H7 (cell line): ENCODE measurements at regions not wholly inside any gene's neighbourhood (a gene's known extent, or its start where the extent isn't known, plus 50 kb on each side); places are given as distances from the start of the nearest gene placed in this dataset.

Source experiments
- DNase-seq: peaks from one replicate; pipeline ENCODE4 v3.0.0; 2012
- H3K27me3 ChIP-seq: 2 replicates; pipeline ENCODE4 v1.6.0; 2011; ENCODE audit warnings: mild to moderate bottlenecking, low read length; ENCODE audit not compliant: control insufficient read depth, insufficient read depth
- H3K36me3 ChIP-seq: replicated peaks from 2 replicates; pipeline ENCODE4 v1.5.1; 2011; ENCODE audit warnings: low read length; ENCODE audit not compliant: control insufficient read depth, insufficient read depth
- H3K4me3 ChIP-seq: 2 replicates; pipeline ENCODE4 v1.5.1; 2011; ENCODE audit warnings: low read depth, mild to moderate bottlenecking, control low read depth, low read length, moderate library complexity; ENCODE audit not compliant: insufficient read depth

DNA sequence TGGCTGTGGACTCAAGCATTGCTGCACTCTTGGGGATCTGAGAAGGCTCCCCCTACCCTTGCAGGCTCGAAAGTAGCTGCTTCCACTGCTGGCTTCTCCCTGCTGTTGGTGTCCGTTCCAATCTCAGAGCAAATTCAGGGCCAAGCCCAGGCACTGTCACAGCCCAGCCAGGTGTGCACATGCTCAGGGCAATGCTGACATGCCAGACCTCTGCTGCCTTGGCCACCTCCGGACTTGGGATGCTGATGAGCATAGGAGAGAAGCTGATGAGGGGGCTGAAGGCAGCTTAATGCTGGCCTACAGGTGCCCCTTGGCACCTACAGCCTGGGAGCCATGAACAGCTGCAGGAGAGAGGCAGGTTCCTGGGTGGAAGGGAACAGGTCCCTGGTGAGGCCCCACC, 273.7 kb upstream of the KCNJ16 start:
- DNase-seq, result no peak
- Histone ChIP-seq H3K27me3 (no peaks in the 10 kb centered on the region), H3K36me3 (no peaks in the 10 kb centered on the region), H3K4me3 (no peak overlapping the region)

DNA sequence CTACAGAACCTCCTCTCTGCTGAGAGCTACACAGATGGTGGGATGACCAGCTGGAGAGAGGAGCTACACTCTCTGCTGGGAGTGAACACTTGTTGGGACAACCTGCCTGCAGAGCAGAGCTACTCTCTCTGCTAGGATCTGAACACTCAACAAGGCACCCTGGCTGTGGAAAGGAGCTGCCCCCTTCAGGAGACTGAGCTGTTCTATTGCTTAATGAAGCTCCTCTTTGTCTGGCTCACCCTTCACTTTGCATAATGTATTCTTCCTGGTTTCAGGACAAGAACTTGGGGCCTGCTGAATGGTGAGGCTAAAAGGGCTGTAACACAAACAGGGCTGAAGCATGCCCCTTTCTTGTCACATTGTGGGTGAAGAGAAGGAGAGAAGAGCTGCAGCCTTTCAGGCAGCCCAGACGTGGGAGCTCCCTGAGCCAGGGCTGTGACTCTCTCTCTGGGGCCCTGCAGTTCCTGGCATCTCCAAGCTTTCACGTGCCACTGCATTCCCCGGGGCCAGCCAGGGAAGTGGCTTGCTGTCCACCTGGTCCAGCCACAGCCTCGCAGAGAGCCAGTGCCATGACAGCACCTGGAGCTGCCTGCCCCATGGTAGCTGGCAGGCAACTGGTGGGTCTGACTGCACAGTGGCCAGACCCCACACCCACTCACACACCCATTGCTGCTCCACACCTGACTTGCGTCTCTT, 272.8 kb upstream of the KCNJ16 start:
- no peak overlapping the region for H3K4me3 ChIP-seq
- peak; percentile 38 for DNase-seq
- no peaks in the 10 kb centered on the region for H3K27me3 ChIP-seq
- H3K36me3 ChIP-seq, result no peaks in the 10 kb centered on the region

DNA sequence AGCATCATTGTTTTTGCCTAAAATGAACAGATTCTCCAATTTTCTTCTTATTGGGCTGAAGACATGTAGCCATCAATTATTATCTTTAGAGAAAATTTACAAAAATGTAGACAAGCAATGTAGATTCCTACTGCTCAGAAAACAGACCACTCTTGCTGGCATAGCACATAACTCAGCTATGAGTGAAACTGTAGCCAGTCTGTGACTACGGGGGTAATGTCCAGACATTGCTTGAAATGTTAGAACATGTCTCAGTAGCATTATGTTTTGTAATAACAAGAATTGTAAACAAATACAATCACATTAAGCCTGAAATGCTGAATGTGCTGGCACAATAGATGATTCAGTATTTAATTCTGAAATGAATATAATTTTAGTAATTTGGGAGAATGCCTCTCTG, 265.7 kb upstream of the KCNJ16 start:
- H3K4me3 ChIP-seq, result no peak overlapping the region
- no peaks in the 10 kb centered on the region for H3K27me3 ChIP-seq
- no peak for DNase-seq
- no peaks in the 10 kb centered on the region for H3K36me3 ChIP-seq

DNA sequence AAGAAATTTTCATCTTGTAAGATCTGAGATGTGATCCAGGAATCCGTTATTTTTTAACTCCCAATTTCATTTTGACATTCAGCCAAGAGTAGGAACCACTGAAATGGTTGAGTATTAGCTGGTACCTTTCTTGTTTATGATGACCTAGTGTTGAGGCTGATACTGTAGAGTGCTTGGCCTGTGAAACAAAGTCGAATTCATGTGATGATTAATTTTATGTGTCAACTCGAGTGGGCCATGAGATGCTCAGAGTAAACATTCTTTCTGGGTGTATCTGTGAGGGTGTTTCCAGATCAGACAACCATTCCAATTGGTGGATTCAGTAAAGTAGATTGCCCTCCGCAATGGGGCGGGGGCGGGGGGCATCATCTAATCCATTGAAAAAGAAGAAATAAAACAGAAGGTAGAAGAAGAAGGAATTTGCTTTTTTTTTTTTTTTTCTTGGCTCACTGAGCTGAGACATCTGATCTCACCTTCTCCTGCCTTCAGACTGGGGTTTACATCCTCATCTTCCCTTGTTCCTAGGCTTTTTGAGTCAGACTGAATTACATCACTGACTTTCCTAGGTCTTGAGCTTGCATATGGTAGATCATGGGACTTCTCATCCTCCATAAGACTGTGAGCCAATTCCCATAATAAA, 264.6 kb upstream of the KCNJ16 start:
- Histone ChIP-seq H3K27me3 (no peaks in the 10 kb centered on the region), H3K4me3 (no peak overlapping the region), H3K36me3 (no peaks in the 10 kb centered on the region)
- no peak for DNase-seq

DNA sequence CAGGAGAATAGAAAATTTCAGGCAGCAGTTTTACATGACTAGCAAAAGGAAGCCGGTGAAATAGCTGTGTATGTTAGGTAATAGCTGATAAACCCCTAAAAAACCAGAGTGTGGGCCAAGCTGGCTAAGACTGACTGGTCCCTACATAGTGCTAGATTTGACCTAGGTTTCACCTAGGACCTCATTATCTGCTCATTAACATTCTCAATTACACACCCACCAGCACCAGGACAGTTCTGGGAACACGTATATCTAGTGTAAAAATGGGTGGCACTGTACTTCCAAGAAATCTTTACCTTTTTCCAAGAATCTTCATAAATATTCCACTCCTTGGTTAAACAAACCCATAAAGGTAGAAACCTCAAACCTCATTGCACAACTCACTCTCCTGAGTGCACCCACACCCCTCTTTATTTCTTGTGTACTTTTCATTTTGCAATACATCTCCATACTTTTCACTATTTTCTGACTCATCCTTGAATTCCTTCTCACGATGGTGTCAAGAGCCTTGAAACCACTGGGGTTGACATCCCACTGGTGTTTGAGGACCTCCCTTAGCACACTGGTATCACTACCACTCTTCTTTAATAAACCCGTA, 262.7 kb upstream of the KCNJ16 start:
- Histone ChIP-seq H3K36me3 (no peaks in the 10 kb centered on the region), H3K27me3 (no peaks in the 10 kb centered on the region), H3K4me3 (no peak overlapping the region)
- no peak for DNase-seq

DNA sequence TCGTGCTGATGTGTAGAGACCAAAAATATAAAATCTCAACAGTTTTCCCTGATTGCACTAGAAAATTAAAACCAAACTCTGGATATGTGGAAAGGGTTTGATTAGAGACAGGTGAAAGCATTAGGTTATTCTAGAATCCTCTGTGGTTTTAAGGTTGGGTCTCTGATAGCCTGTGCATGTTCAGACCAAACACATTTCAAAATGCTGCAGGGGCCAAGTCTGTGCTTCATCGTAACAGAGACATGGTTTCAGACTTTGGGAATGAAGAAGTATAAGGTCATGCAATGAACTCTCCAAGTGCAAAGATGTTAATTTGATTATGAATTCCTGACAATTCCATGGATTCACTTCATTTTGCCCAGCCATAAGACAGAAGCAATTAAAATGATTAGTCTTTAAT, 261.0 kb upstream of the KCNJ16 start:
- no peak overlapping the region for H3K4me3 ChIP-seq
- H3K27me3 ChIP-seq, result no peaks in the 10 kb centered on the region
- no peaks in the 10 kb centered on the region for H3K36me3 ChIP-seq
- DNase-seq, result no peak

DNA sequence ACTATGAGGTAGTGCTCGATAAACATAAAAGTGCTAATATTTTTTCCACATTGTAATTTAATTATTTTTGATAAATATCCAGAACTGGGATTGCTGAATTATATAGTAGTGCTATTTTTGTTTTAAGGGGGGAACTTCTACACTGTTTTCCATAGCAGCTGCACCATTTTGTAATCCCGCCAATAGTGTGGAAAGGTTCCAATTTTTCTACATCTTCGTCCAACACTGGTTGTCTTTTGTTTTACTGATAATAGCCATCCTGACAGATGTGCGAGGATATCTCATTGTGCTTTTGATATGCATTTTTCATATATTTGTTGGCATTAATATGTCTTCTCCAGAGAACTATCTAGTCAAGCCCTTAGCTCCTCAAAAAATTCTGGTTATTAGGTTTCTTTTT, 259.6 kb upstream of the KCNJ16 start:
- Histone ChIP-seq H3K27me3 (no peaks in the 10 kb centered on the region), H3K36me3 (no peaks in the 10 kb centered on the region), H3K4me3 (no peak overlapping the region)
- no peak for DNase-seq

DNA sequence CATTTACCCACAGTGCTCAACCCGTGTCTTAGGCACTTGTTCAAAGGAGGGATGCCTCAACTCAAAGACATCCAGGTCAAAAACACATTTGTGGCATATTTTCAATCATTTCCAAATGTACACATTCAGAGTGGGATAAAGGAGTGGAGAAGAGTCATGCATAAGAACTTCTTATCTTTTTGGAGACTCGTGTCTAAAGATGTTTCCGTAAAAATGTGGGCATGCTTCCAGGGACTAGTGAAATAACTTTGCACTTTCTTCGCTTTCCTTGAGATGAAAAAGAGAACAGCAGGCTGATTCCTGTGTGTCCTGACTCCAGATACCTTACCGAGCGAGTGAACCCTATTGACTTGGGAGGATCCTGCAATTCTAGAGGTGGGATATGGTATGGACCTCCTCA, 256.6 kb upstream of the KCNJ16 start:
- H3K36me3 ChIP-seq, result no peaks in the 10 kb centered on the region
- no peak overlapping the region for H3K4me3 ChIP-seq
- no peak for DNase-seq
- H3K27me3 ChIP-seq, result no peaks in the 10 kb centered on the region

DNA sequence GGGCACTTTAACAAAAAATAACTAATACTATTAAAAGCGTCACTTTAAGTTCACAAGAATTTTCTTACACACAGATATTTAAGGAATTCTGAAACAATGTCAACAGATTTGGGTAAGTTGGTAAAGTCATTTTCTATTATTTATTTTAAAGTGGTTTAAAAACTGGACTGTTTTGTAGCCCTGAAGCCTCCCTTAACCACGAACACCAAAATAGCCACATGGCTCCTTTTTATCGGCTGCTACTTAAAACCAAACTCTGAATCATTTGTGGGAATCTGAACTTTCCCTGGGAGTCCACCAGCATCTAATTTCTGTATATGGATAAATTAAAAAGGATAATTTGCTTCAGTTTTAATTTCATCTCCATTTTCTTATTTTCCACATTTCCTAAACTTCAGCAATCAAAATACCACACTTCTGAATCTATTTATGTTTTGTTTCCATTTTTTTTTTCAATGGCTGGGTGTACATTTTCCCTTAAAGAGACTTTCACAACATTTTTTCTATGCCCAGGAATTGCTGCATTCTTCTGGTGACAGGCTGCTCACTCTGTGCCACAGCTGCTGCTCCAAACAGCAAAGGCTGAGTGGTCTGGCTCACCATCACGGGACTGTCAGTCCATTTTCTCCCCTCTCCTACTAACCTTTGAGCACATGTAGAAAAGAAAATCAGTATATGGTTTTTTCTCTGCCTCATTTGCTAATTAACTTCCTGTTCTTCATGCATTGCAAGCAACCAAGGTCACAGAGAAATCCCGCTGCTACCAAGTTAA, 255.5 kb upstream of the KCNJ16 start:
- Histone ChIP-seq H3K4me3 (no peak overlapping the region), H3K36me3 (no peaks in the 10 kb centered on the region), H3K27me3 (no peaks in the 10 kb centered on the region)
- DNase-seq, result no peak

DNA sequence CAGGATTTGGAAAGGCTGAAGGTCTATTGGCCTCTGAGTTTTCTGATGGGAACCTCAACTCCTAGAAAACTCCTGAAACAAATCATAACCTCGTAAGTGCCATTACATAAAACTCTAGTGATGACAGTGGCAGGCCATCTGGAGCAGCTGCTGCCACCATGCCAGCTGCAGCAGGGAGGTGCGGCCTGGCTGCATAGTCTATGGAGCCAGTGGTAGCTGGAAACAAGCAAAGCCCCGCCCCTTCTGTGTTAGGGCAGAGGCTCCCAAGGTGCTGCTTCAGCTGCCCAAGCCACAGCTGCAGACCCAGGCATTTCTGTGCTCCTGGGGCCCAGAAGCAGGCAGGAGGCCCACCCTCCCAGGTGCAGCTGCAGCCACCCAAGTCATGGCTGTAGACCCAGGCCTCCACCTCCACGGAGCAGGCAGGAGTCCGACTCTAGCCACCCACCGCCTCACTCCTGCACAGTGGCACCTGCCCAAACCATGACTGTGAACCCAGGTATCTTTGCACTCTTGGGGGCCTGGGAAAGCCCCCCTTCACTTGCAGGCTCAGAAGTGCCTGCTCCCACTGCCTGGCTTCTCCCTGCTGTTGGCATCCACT, 254.1 kb upstream of the KCNJ16 start:
- DNase-seq, result no peak
- Histone ChIP-seq H3K36me3 (no peaks in the 10 kb centered on the region), H3K4me3 (no peak overlapping the region), H3K27me3 (no peaks in the 10 kb centered on the region)

DNA sequence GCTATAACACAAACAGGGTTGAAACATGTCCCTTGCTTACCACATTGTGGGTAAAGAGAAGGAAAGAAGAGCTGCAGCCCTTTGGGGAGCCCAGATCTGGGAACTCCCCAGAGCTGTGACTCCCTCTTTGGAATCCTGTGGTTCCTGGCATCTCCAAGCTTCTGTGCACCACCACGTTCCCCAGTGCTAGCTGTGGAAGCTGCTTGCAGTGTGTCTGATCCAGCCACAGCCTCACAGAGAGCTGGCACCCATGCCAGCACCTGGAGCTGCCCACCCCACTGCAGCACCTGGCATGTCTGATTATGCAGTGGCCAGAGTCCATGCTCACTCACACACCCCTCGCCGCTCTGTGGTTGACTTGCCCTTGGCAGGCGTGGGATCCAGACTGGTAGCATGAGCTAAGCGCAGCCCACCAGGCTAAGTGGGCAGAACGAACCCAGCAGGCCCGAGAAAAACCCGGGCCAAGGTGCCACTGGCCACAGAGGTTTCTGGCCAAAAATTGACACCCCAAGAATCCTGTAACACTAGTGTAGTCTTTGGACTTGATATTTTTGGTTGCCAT, 252.6 kb upstream of the KCNJ16 start:
- Histone ChIP-seq H3K4me3 (no peak overlapping the region), H3K27me3 (no peaks in the 10 kb centered on the region), H3K36me3 (no peaks in the 10 kb centered on the region)
- no peak for DNase-seq

DNA sequence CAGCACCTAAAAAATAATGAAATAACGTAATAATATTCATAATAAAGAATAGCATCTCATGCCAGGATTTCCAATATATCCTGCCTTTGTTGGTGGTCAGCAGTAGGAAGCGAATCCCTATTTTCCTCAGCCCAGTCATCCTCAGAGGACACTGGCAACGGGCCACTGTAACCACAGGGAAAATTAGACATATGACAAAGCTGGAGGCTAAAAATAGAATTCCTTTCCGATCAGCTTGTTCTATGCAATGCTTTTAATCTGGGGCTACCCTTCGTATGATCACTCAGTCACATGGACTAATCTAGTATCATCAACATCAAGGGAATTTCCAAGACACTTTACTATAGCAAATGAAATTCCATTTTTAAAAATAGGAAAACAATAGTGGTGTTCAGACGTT, 246.9 kb upstream of the KCNJ16 start:
- no peaks in the 10 kb centered on the region for H3K36me3 ChIP-seq
- H3K4me3 ChIP-seq, result no peak overlapping the region
- no peaks in the 10 kb centered on the region for H3K27me3 ChIP-seq
- DNase-seq, result no peak

DNA sequence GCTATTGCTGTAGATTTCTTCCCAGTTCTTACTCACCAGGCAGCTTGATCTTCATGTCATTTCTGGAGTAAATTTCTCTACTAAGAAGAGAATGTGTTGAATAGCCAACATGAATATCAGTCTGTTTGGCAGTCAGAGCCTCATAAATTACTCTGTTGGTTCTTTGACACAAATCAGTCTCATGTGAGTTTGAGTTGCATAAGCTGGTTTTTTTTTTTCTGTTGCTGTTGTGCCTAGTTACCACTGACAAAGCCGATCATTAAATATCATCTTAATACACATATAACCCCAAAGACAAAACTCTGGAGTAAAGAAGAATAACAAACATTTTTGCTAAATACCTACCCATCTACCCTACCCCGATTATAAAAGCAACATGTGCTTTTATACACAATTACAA, 240.5 kb upstream of the KCNJ16 start:
- Histone ChIP-seq H3K4me3 (no peak overlapping the region), H3K36me3 (no peaks in the 10 kb centered on the region), H3K27me3 (no peaks in the 10 kb centered on the region)
- no peak for DNase-seq

DNA sequence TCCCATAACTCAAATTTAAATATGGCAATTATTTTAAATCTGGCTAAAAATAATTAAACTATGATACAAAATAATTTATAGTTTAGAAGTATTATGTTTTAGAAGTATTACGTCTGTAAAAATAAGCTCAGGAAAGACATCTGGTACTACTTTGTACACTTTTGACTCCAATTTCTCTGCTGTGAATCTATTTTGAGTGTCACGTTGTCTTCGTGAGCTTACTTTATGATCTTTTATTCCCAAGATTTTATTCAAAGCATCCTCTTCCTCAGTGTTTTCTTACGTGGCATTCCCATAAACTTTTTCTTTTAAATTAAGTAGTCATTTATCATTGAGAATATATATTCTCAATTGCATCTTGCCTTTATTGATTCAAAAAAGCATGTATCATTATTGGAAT, 223.3 kb upstream of the KCNJ16 start:
- H3K27me3 ChIP-seq, result no peaks in the 10 kb centered on the region

More for the DNA sequence above, 223.3 kb upstream of the KCNJ16 start:
- no peaks in the 10 kb centered on the region for H3K36me3 ChIP-seq
- DNase-seq, result no peak
- no peak overlapping the region for H3K4me3 ChIP-seq
